SW 1271 (cell line): ENCODE measurements at regions not wholly inside any gene's neighbourhood (a gene's known extent, or its start where the extent isn't known, plus 50 kb on each side); places are given as distances from the start of the nearest gene placed in this dataset.
"Not testable (repeated sequence)": the region's sequence is repeated elsewhere in the genome, so short reads cannot be mapped to it uniquely, and the experiment has no call there.

ENCODE experiments used
- DNase-seq, 2 experiments: peaks; one replicate each; lab custom pipeline; 2025; lab: John Stamatoyannopoulos, UW

GRCh38 chr10:46645110-46645509 is 66.2 kb downstream of the SYT15 start:
- not testable (repeated sequence) for DNase-seq

GRCh38 chr10:46646132-46646531 is 67.2 kb downstream of the SYT15 start:
- not testable (repeated sequence) for DNase-seq

GRCh38 chr10:46650967-46651366 is 72.0 kb downstream of the SYT15 start:
- DNase-seq = not testable (repeated sequence)

GRCh38 chr10:46657437-46657836 is 78.5 kb downstream of the SYT15 start:
- not testable (repeated sequence) for DNase-seq

GRCh38 chr10:46660027-46660834 is 81.3 kb downstream of the SYT15 start:
- DNase-seq = not testable (repeated sequence)

- DNase-seq = not testable (repeated sequence)
These were observed 81.9 kb downstream of the SYT15 start for GRCh38 chr10:46660835-46661164.

GRCh38 chr10:46665536-46665935 is 86.6 kb downstream of the SYT15 start:
- DNase-seq = not testable (repeated sequence)

GRCh38 chr10:46668357-46668997 is 89.5 kb downstream of the SYT15 start:
- DNase-seq = not testable (repeated sequence)

- not testable (repeated sequence) for DNase-seq
These were observed 99.0 kb downstream of the SYT15 start for GRCh38 chr10:46677836-46678435.

- not testable (repeated sequence) for DNase-seq
These were observed 112.5 kb downstream of the SYT15 start for GRCh38 chr10:46691397-46691796.

GRCh38 chr10:46693218-46693617 is 114.3 kb downstream of the SYT15 start:
- not testable (repeated sequence) for DNase-seq

GRCh38 chr10:46717264-46717663 is 138.3 kb downstream of the SYT15 start:
- DNase-seq = not testable (repeated sequence)

- not testable (repeated sequence) for DNase-seq
These were observed 139.1 kb downstream of the SYT15 start for GRCh38 chr10:46718014-46718413.

- DNase-seq = not testable (repeated sequence)
These were observed 141.5 kb downstream of the SYT15 start for GRCh38 chr10:46720386-46720785.

- not testable (repeated sequence) for DNase-seq
These were observed 142.0 kb downstream of the SYT15 start for GRCh38 chr10:46720811-46721518.

GRCh38 chr10:46724258-46724657 is 145.3 kb downstream of the SYT15 start:
- not testable (repeated sequence) for DNase-seq

GRCh38 chr10:46728359-46728758 is 149.4 kb downstream of the SYT15 start:
- DNase-seq = not testable (repeated sequence)

- not testable (repeated sequence) for DNase-seq
These were observed 151.8 kb downstream of the SYT15 start for GRCh38 chr10:46730729-46731128.

GRCh38 chr10:46733635-46734261 is 154.8 kb downstream of the SYT15 start:
- not testable (repeated sequence) for DNase-seq

GRCh38 chr10:46734262-46734642 is 155.3 kb downstream of the SYT15 start:
- not testable (repeated sequence) for DNase-seq

- not testable (repeated sequence) for DNase-seq
These were observed 161.0 kb downstream of the SYT15 start for GRCh38 chr10:46739919-46740318.

- not testable (repeated sequence) for DNase-seq
These were observed 161.4 kb downstream of the SYT15 start for GRCh38 chr10:46740368-46740767.
